Liver (tissue), 8 donors: ENCODE measurements at regions not wholly inside any gene's neighbourhood (a gene's known extent, or its start where the extent isn't known, plus 50 kb on each side); places are given as distances from the start of the nearest gene placed in this dataset.

ENCODE experiments used
- DNase-seq: peaks from one replicate; pipeline ENCODE4 v3.0.0-alpha.2; 2017; ENCODE audit warnings: low spot score
- H3K27ac ChIP-seq, 2 donors: one replicate each; pipeline ENCODE4 v1.7.0; 2013; ENCODE audit warnings: inconsistent platforms in 2 of 2, low read length in 2 of 2, control low read depth in 1 of 2, low read depth in 1 of 2, mild to moderate bottlenecking in 1 of 2
- H3K27me3 ChIP-seq, 4 donors: one replicate each; pipeline versions ENCODE4 v1.6.1 to v1.7.0; 2013; ENCODE audit warnings: low read length in 3 of 4, inconsistent platforms in 1 of 4, mild to moderate bottlenecking in 1 of 4, moderate library complexity in 1 of 4; ENCODE audit not compliant: control insufficient read depth in 4 of 4, insufficient read depth in 4 of 4
- H3K36me3 ChIP-seq, 4 donors: one replicate each; pipeline versions ENCODE4 v1.6.1 to v1.7.0; 2013; ENCODE audit warnings: low read length in 3 of 4, mild to moderate bottlenecking in 3 of 4, low read depth in 1 of 4, moderate library complexity in 1 of 4; ENCODE audit not compliant: control insufficient read depth in 4 of 4, insufficient read depth in 3 of 4
- H3K4me1 ChIP-seq, 4 donors: one replicate each; pipeline versions ENCODE4 v1.6.1 to v1.7.0; 2013; ENCODE audit warnings: low read length in 3 of 4, mild to moderate bottlenecking in 3 of 4, moderate library complexity in 1 of 4; ENCODE audit not compliant: control insufficient read depth in 4 of 4, insufficient read depth in 4 of 4
- H3K4me3 ChIP-seq, 3 donors: one replicate each; pipeline versions ENCODE4 v1.6.1 to v1.7.0; 2013; ENCODE audit warnings: low read length in 3 of 3, control low read depth in 1 of 3, low read depth in 1 of 3, mild to moderate bottlenecking in 1 of 3
- H3K9ac ChIP-seq, 2 donors: one replicate each; pipeline ENCODE4 v1.7.0; 2013; ENCODE audit warnings: low read length in 2 of 2, mild to moderate bottlenecking in 2 of 2, moderate library complexity in 2 of 2, control low read depth in 1 of 2, low read depth in 1 of 2
- H3K9me3 ChIP-seq, 4 donors: one replicate each; pipeline versions ENCODE4 v1.6.1 to v1.7.0; 2013; ENCODE audit warnings: low read length in 3 of 4; ENCODE audit not compliant: control insufficient read depth in 4 of 4
- ATF3 ChIP-seq: IDR thresholded peaks from 2 replicates; pipeline ENCODE4 v1.6.1; 2016; ENCODE audit warnings: antibody characterized with exemption
- CTCF ChIP-seq: fragments of 150-350 bp; IDR thresholded peaks from 2 replicates; pipeline ENCODE4 v1.5.1; 2017; ENCODE audit warnings: improper control_type of control experiment, low read depth, low read length; ENCODE audit not compliant: missing input control
- EGR1 ChIP-seq, 2 donors: IDR thresholded peaks; 2 replicates each; pipeline ENCODE4 v1.6.1; 2016 to 2018; ENCODE audit warnings: antibody characterized with exemption in 2 of 2, low read depth in 2 of 2
- FOXA1 ChIP-seq: IDR thresholded peaks from 2 replicates; pipeline ENCODE4 v1.6.1; 2016; ENCODE audit warnings: antibody characterized with exemption
- FOXA2 ChIP-seq: IDR thresholded peaks from 2 replicates; pipeline ENCODE4 v1.6.1; 2016; ENCODE audit warnings: antibody characterized with exemption
- GABPA ChIP-seq, 2 donors: IDR thresholded peaks in 1 of 2; conservative IDR thresholded peaks in 1 of 2; 2 replicates each; pipeline ENCODE4 v1.6.1; 2016; ENCODE audit warnings: antibody characterized with exemption in 2 of 2, mild to moderate bottlenecking in 1 of 2, moderate library complexity in 1 of 2
- HNF4A ChIP-seq, 2 donors: conservative IDR thresholded peaks; 2 replicates each; pipeline ENCODE4 v1.6.1; 2016; ENCODE audit warnings: antibody characterized with exemption in 2 of 2, mild to moderate bottlenecking in 2 of 2
- HNF4G ChIP-seq: IDR thresholded peaks from 2 replicates; pipeline ENCODE4 v1.6.1; 2016; ENCODE audit warnings: antibody characterized with exemption
- JUND ChIP-seq, 2 donors: IDR thresholded peaks; 2 replicates each; pipeline ENCODE4 v1.6.1; 2016; ENCODE audit warnings: antibody characterized with exemption in 2 of 2
- MAX ChIP-seq: IDR thresholded peaks from 2 replicates; pipeline ENCODE4 v1.6.1; 2016; ENCODE audit warnings: antibody characterized with exemption
- NR2F2 ChIP-seq: IDR thresholded peaks from 2 replicates; pipeline ENCODE4 v1.6.1; 2016; ENCODE audit warnings: antibody characterized with exemption
- RAD21 ChIP-seq, 2 donors: IDR thresholded peaks; 2 replicates each; pipeline ENCODE4 v1.6.1; 2016; ENCODE audit warnings: antibody characterized with exemption in 2 of 2, mild to moderate bottlenecking in 2 of 2
- REST ChIP-seq: IDR thresholded peaks from 2 replicates; pipeline ENCODE4 v1.6.1; 2016; ENCODE audit warnings: antibody characterized with exemption, mild to moderate bottlenecking
- RXRA ChIP-seq, 2 donors: IDR thresholded peaks; 2 replicates each; pipeline ENCODE4 v1.6.1; 2017 to 2018; ENCODE audit warnings: antibody characterized with exemption in 2 of 2, mild to moderate bottlenecking in 1 of 2
- SP1 ChIP-seq: IDR thresholded peaks from 2 replicates; pipeline ENCODE4 v1.6.1; 2018; ENCODE audit warnings: antibody characterized with exemption, mild to moderate bottlenecking
- TAF1 ChIP-seq: conservative IDR thresholded peaks from 2 replicates; pipeline ENCODE4 v1.6.1; 2016; ENCODE audit warnings: antibody characterized with exemption, mild to moderate bottlenecking
- YY1 ChIP-seq: IDR thresholded peaks from 2 replicates; pipeline ENCODE4 v1.6.1; 2016; ENCODE audit warnings: antibody characterized with exemption, mild to moderate bottlenecking
- ZBTB33 ChIP-seq: IDR thresholded peaks from 2 replicates; pipeline ENCODE4 v1.6.1; 2016; ENCODE audit warnings: antibody characterized with exemption
- WGBS: extraction: QIAGEN DNeasy Blood & Tissue Kit; methylation state at CpG from one replicate; pipeline ENCODE4 v1.1.7; 2013; 5-methylcytosine and 5-hydroxymethylcytosine counted together
- donor health status: healthy.
- donor health status: healthy.
- donor health status: healthy.
- donor health status: healthy.
- donor health status: healthy.

- Histone ChIP-seq H3K9me3 (no peaks in the 10 kb centered on the region), H3K36me3 (no peaks in the 10 kb centered on the region), H3K27ac (no peak overlapping the region), H3K4me3 (no peak overlapping the region), H3K27me3 (no peaks in the 10 kb centered on the region), H3K9ac (no peak overlapping the region), H3K4me1 (peaks cover 0 to 3% (median 0%) of the 10 kb centered on the region in 4 donors)
- no peak for DNase-seq
- TF ChIP-seq GABPA (IDR thresholded peaks at IDR 0.05 in 1 of 2, conservative IDR thresholded peaks at IDR 0.05 in 1 of 2) (no peak), HNF4G (no peak), NR2F2 (no peak), ATF3 (no peak), RXRA (IDR thresholded peaks at IDR 0.05) (no peak), FOXA2 (no peak), RAD21 (IDR thresholded peaks at IDR 0.05) (no peak), HNF4A (conservative IDR thresholded peaks at IDR 0.05) (no peak), FOXA1 (no peak), SP1 (no peak), ZBTB33 (no peak), EGR1 (IDR thresholded peaks at IDR 0.05; ENCODE audit: low read depth in 2 of 2) (no peak), REST (no peak), TAF1 (no peak), CTCF (no peak), JUND (IDR thresholded peaks at IDR 0.05) (no peak), YY1 (no peak), MAX (no peak)
These were observed 70.6 kb upstream of the ANKH start for GRCh38 chr5:14942212-14942611.

- H3K27ac ChIP-seq: no peak overlapping the region
- 60% methylated on average over 5 of the region's 5 CpGs for WGBS
- no peaks in the 10 kb centered on the region for H3K36me3 ChIP-seq
- TF ChIP-seq REST (no peak), ATF3 (no peak), RXRA (IDR thresholded peaks at IDR 0.05) (peak in 1 of 2 donors; percentile 23)
- no peaks in the 10 kb centered on the region for H3K27me3 ChIP-seq
- no peaks in the 10 kb centered on the region for H3K4me1 ChIP-seq
- no peak overlapping the region for H3K4me3 ChIP-seq
- no peak for DNase-seq
- H3K9me3 ChIP-seq: no peaks in the 10 kb centered on the region
- H3K9ac ChIP-seq: no peak overlapping the region
These were observed 65.7 kb upstream of the ANKH start for GRCh38 chr5:14937254-14937653.
